ENCODE measurements at regions not wholly inside any gene's neighbourhood (a gene's known extent, or its start where the extent isn't known, plus 50 kb on each side); places are given as distances from the start of the nearest gene placed in this dataset.

- TF ChIP-seq SIN3A (IDR thresholded peaks at IDR 0.05; ENCODE audit: borderline replicate concordance, insufficient read depth, low read length) (no peak), TAF1 (IDR thresholded peaks at IDR 0.05; ENCODE audit: borderline replicate concordance, insufficient read depth, low read length) (no peak)
These were observed 299.8 kb downstream of the KLF5 start for GRCh38 chr13:73358606-73359095.

- no peak for TF ChIP-seq TAF1 (IDR thresholded peaks at IDR 0.05; ENCODE audit: borderline replicate concordance, insufficient read depth, low read length)
- TF ChIP-seq REST (IDR thresholded peaks at IDR 0.05; ENCODE audit: insufficient read depth in 1 of 2, low read depth in 2 of 2, low read length in 2 of 2), result no peak
- no peak for TF ChIP-seq SIN3A (IDR thresholded peaks at IDR 0.05; ENCODE audit: borderline replicate concordance, insufficient read depth, low read length)
- no peak for TF ChIP-seq POLR2AphosphoS5 (IDR thresholded peaks at IDR 0.05; ENCODE audit: low read depth, low read length)
- TF ChIP-seq FOXP2 (optimal IDR thresholded peaks at IDR 0.05; ENCODE audit: borderline replicate concordance, extremely low read depth, extremely low read length, insufficient read depth), result no peak
These were observed 296.3 kb downstream of the KLF5 start for GRCh38 chr13:73355134-73355533.

- TF ChIP-seq POLR2AphosphoS5 (IDR thresholded peaks at IDR 0.05; ENCODE audit: low read depth, low read length) (no peak), REST (IDR thresholded peaks at IDR 0.05; ENCODE audit: insufficient read depth in 1 of 2, low read depth in 2 of 2, low read length in 2 of 2) (no peak), SIN3A (IDR thresholded peaks at IDR 0.05; ENCODE audit: borderline replicate concordance, insufficient read depth, low read length) (no peak), FOXP2 (optimal IDR thresholded peaks at IDR 0.05; ENCODE audit: borderline replicate concordance, extremely low read depth, extremely low read length, insufficient read depth) (no peak), TAF1 (IDR thresholded peaks at IDR 0.05; ENCODE audit: borderline replicate concordance, insufficient read depth, low read length) (no peak)
These were observed 292.9 kb downstream of the KLF5 start for GRCh38 chr13:73351730-73352129.

GRCh38 chr13:73341748-73342147 is 282.9 kb downstream of the KLF5 start:
- TF ChIP-seq REST (IDR thresholded peaks at IDR 0.05; ENCODE audit: insufficient read depth in 1 of 2, low read depth in 2 of 2, low read length in 2 of 2) (no peak), TAF1 (IDR thresholded peaks at IDR 0.05; ENCODE audit: borderline replicate concordance, insufficient read depth, low read length) (no peak), SIN3A (IDR thresholded peaks at IDR 0.05; ENCODE audit: borderline replicate concordance, insufficient read depth, low read length) (no peak), POLR2AphosphoS5 (IDR thresholded peaks at IDR 0.05; ENCODE audit: low read depth, low read length) (no peak), FOXP2 (optimal IDR thresholded peaks at IDR 0.05; ENCODE audit: borderline replicate concordance, extremely low read depth, extremely low read length, insufficient read depth) (no peak)

- TF ChIP-seq REST (IDR thresholded peaks at IDR 0.05; ENCODE audit: insufficient read depth in 1 of 2, low read depth in 2 of 2, low read length in 2 of 2) (no peak), FOXP2 (optimal IDR thresholded peaks at IDR 0.05; ENCODE audit: borderline replicate concordance, extremely low read depth, extremely low read length, insufficient read depth) (no peak), POLR2AphosphoS5 (IDR thresholded peaks at IDR 0.05; ENCODE audit: low read depth, low read length) (no peak), SIN3A (IDR thresholded peaks at IDR 0.05; ENCODE audit: borderline replicate concordance, insufficient read depth, low read length) (no peak), TAF1 (IDR thresholded peaks at IDR 0.05; ENCODE audit: borderline replicate concordance, insufficient read depth, low read length) (no peak)
These were observed 281.3 kb downstream of the KLF5 start for GRCh38 chr13:73340069-73340468.

Measured in PFSK-1 (cell line).